Glutamatergic neuron (in vitro differentiated cells): ENCODE measurements at regions not wholly inside any gene's neighbourhood (a gene's known extent, or its start where the extent isn't known, plus 50 kb on each side); places are given as distances from the start of the nearest gene placed in this dataset.
"Not testable (repeated sequence)": the region's sequence is repeated elsewhere in the genome, so short reads cannot be mapped to it uniquely, and the experiment has no call there.

Source experiments
- DNase-seq: peaks from one replicate; pipeline ENCODE4 v3.0.0; 2022
- H3K27ac Mint-ChIP-seq: one replicate; pipeline ENCODE4 v1.8.0; 2020; ENCODE audit warnings: mild to moderate bottlenecking, mixed read lengths, inconsistent platforms; ENCODE audit not compliant: unreplicated experiment
- H3K27me3 Mint-ChIP-seq: one replicate; pipeline ENCODE4 v1.8.0; 2020; ENCODE audit warnings: mild to moderate bottlenecking, moderate library complexity, mixed read lengths, inconsistent platforms; ENCODE audit not compliant: unreplicated experiment
- H3K36me3 Mint-ChIP-seq: one replicate; pipeline ENCODE4 v1.8.0; 2020; ENCODE audit warnings: mild to moderate bottlenecking, mixed read lengths, inconsistent platforms; ENCODE audit not compliant: unreplicated experiment
- H3K4me1 Mint-ChIP-seq: one replicate; pipeline ENCODE4 v1.8.0; 2020; ENCODE audit warnings: mild to moderate bottlenecking, low read depth, mixed read lengths, inconsistent platforms; ENCODE audit not compliant: unreplicated experiment
- H3K4me3 Mint-ChIP-seq: one replicate; pipeline ENCODE4 v1.8.0; 2020; ENCODE audit warnings: mild to moderate bottlenecking, mixed read lengths, inconsistent platforms; ENCODE audit not compliant: unreplicated experiment
- H3K9me3 Mint-ChIP-seq: one replicate; pipeline ENCODE4 v1.8.0; 2020; ENCODE audit warnings: mild to moderate bottlenecking, moderate library complexity, mixed read lengths, inconsistent platforms; ENCODE audit not compliant: unreplicated experiment
- TF ChIP-seq, protein P1 (sequence below): fragments of 200-600 bp; sonication (generic); IDR thresholded peaks from one replicate; pipeline ENCODE4 v1.5.0; 2021; ENCODE audit not compliant: partially characterized antibody, unreplicated experiment

DNA sequence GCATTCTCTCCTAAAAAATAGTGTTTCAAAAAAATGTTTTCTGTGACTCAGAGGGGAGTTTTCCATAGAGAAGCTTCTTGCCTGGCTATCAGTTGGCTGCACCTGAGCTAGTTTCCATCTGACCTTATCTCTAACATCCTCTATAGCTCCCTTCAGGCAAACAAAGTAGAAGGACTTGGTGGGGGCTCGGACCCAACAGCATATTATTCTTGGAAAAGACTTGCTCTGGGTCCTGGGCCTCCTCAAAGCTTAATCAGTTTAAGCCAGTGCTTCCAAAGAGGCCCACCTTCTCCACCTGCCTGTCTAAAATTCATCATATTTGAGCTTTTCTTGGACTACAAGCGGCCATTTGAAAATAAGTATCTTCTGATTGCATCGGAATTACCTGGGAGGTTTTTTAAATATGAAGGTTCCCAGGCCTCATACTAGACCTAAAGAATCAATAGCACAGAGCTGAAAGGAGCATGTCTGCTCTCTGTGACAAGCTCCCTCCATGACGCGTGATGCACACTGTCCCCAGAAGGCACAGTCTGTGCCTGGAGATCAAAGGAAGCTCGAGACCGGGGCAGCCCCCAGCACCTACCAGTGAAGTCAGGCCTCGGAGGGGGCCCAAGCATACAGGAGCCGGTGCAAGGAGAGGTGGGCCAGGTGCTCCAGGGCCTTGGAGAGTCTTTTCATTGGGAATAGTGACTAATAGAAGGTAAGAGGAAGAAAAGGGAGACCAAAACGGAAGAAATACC is 80.6 kb upstream of the HIVEP1 start:
- Mint-ChIP-seq H3K27ac (no peak overlapping the region), H3K9me3 (peaks cover 4% of the 10 kb centered on the region), H3K27me3 (no peaks in the 10 kb centered on the region), H3K4me3 (no peak overlapping the region), H3K4me1 (no peaks in the 10 kb centered on the region), H3K36me3 (no peaks in the 10 kb centered on the region)
- TF ChIP-seq, protein P1, sequence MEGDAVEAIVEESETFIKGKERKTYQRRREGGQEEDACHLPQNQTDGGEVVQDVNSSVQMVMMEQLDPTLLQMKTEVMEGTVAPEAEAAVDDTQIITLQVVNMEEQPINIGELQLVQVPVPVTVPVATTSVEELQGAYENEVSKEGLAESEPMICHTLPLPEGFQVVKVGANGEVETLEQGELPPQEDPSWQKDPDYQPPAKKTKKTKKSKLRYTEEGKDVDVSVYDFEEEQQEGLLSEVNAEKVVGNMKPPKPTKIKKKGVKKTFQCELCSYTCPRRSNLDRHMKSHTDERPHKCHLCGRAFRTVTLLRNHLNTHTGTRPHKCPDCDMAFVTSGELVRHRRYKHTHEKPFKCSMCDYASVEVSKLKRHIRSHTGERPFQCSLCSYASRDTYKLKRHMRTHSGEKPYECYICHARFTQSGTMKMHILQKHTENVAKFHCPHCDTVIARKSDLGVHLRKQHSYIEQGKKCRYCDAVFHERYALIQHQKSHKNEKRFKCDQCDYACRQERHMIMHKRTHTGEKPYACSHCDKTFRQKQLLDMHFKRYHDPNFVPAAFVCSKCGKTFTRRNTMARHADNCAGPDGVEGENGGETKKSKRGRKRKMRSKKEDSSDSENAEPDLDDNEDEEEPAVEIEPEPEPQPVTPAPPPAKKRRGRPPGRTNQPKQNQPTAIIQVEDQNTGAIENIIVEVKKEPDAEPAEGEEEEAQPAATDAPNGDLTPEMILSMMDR, result no peak
- no peak for DNase-seq

DNA sequence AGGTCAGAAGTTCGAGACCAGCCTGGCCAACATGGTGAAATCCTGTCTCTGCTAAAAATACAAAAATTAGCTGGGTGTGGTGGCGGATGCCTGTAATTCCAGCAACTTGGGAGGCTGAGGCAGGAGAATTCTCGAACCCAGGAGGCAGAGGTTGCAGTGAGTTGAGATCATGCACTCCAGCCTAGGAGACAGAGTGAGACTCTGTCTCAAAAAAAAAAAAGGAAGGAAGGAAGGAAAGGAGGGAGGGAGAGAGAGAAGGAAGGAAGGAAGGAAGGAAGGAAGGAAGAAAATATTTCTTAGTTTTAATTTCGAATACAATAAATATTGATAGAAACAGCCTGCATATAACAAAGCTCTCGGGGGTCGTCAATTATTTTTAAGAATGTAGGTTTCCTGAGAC is 81.3 kb upstream of the HIVEP1 start:
- H3K27ac Mint-ChIP-seq, H3K27me3 Mint-ChIP-seq, H3K36me3 Mint-ChIP-seq, H3K9me3 Mint-ChIP-seq, H3K4me3 Mint-ChIP-seq, DNase-seq, H3K4me1 Mint-ChIP-seq: not testable (repeated sequence)

- Mint-ChIP-seq H3K9me3 (peaks cover 5% of the 10 kb centered on the region), H3K27me3 (no peaks in the 10 kb centered on the region), H3K4me3 (no peak overlapping the region), H3K4me1 (no peaks in the 10 kb centered on the region), H3K36me3 (no peaks in the 10 kb centered on the region), H3K27ac (no peak overlapping the region)
- no peak for DNase-seq
- TF ChIP-seq, protein P1, result no peak
Observed at GRCh38 chr6:11930240-11930639, 81.9 kb upstream of the HIVEP1 start.

GRCh38 chr6:11929241-11929835 is 82.8 kb upstream of the HIVEP1 start:
- Mint-ChIP-seq H3K4me1 (no peaks in the 10 kb centered on the region), H3K27ac (no peak overlapping the region), H3K27me3 (no peaks in the 10 kb centered on the region), H3K9me3 (peaks cover 5% of the 10 kb centered on the region), H3K4me3 (no peak overlapping the region), H3K36me3 (no peaks in the 10 kb centered on the region)
- TF ChIP-seq, protein P1, result no peak
- DNase-seq, result no peak

DNA sequence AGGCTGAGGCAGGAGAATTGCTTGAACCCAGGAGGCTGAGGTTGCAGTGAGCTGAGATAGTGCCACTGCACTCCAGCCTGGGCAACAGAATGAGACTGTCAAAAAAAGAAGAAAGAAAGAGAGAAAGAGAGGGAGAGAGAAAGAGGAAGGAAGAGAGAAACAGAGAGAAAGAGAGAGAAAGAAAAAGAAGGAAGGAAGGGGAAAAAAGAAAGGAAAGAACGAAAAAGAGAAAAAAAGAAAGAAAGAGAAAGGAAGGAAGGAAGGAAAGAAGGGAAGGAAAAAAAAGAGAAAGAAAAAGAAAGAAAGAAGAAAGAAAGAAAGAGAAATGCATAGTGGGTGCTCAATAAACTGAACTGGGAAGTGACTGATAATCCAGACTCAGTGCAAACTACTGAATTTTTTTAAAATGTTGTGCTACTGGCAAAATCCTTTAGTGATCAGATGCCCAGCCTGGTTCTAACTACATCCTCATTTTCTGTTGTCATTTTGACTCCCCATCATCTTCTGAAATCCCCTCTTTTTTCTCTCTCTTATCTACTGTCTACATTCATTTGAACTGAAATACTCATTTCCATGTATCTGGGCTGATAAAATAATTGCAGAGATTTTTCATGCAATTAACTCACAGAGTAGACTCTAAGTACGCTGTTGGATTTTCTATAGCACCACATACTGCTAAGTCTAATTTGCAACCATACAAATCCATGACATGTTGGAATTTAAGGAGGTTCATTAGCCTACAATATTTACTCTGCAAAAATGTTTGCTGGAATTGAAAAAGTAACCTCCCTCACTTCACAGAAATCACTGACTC is 85.3 kb upstream of the HIVEP1 start:
- no peaks in the 10 kb centered on the region for H3K27me3 Mint-ChIP-seq
- H3K27ac Mint-ChIP-seq, result no peak overlapping the region
- no peak for DNase-seq
- no peak overlapping the region for H3K4me3 Mint-ChIP-seq
- no peaks in the 10 kb centered on the region for H3K4me1 Mint-ChIP-seq
- no peaks in the 10 kb centered on the region for H3K36me3 Mint-ChIP-seq
- H3K9me3 Mint-ChIP-seq, result peaks cover 5% of the 10 kb centered on the region
- TF ChIP-seq, protein P1, result no peak
